ENCODE measurements at regions not wholly inside any gene's neighbourhood (a gene's known extent, or its start where the extent isn't known, plus 50 kb on each side); places are given as distances from the start of the nearest gene placed in this dataset.

GRCh38 chr3:161555320-161555719, 58.7 kb downstream of the OTOL1 start:
- no peak for DNase-seq (ENCODE audit: low spot score)

GRCh38 chr3:161556533-161556932, 59.9 kb downstream of the OTOL1 start:
- no peak for DNase-seq (ENCODE audit: low spot score)

DNA sequence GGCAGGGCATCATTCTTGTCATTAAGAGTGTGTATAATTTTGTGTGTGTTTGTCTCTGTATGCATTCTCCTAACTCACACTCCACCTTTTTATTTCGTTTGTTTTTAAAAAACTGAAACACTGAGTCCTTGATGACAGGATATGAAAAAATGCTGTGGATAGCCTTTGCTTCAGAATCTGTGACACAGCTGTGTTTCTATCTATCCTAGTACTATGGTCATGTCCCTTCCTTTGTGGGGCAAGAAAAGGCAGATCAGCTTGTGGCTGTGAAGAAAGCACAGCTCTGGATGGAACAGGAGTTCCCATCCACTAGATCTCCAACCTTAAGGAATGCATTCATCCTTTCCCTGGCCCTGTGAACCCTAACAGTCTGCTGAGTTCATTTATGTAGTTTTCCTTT, 60.3 kb downstream of the OTOL1 start:
- DNase-seq (ENCODE audit: low spot score) = no peak

- no peak for DNase-seq (ENCODE audit: low spot score)
Observed at GRCh38 chr3:161557445-161558150, 61.0 kb downstream of the OTOL1 start.

- DNase-seq (ENCODE audit: low spot score) = peak; percentile 8
Observed at GRCh38 chr3:161558236-161558635, 61.6 kb downstream of the OTOL1 start.

GRCh38 chr3:161559177-161559998, 62.8 kb downstream of the OTOL1 start:
- peak; percentile 60 for DNase-seq (ENCODE audit: low spot score)

DNA sequence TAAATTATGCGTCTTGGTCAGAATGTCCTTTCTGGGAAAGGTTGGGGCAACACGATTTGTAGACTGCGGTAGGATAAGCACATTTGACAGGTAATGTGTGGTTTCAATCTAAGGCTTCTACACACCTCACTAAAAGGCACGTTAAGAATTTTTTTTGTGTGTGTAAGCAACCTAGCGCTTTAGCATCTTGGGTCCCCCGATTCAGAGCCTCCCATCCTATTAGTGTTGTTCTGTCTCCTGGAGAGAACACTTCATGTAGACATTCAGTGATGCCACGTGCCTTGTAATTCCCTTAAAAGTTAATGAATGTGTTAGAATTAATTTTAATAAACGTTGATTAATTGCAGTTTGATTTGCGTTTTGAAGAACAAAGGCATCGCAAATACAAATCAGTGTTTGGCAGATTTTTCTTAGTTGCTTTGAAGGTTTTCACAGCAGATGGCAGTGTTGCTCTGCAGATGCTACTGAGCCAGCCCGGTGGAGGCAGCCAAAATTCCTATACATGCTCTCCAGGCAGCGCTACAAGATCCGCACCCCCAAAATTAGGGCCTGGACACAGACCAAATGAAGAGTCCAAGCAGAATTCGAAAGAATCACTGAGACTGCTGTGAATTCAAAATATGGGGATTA, 63.5 kb downstream of the OTOL1 start:
- DNase-seq (ENCODE audit: low spot score) = peak; percentile 88

DNA sequence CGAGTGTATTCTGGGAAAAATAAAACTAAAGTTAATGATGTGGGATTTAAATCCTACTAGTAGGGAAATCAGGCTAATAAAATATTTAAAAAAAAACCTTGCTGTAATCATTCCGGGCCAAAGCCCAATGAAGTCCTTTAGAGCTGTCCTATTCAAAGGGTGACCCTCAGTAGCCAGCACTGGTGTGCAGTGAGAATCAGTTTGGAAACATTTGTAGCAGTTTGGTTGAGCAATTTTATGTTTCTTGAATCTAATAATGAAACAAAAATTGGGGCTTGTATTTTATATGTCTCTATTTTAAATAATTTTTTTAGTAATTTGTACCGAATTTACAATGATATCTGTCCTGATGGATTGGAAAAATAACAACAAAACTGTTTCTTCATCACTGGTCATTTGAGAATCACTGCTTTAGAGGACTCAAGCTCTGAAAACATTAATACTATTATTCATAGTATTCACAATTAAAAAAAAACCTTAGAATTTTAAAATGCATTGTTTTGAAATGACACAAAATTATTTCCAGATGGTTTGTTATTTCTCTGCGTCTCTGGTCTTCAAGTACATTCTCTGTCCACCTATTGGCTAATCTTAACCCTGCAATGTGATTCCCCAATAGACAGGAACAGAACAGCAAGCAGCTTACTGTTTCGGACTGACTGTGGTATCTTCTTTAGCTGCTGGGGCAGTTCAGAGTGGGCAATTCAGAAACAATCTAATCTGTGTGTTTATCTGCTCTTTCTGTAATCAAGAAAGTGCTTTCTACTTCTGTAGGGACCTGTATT, 71.2 kb downstream of the OTOL1 start:
- no peak for DNase-seq (ENCODE audit: low spot score)

DNA sequence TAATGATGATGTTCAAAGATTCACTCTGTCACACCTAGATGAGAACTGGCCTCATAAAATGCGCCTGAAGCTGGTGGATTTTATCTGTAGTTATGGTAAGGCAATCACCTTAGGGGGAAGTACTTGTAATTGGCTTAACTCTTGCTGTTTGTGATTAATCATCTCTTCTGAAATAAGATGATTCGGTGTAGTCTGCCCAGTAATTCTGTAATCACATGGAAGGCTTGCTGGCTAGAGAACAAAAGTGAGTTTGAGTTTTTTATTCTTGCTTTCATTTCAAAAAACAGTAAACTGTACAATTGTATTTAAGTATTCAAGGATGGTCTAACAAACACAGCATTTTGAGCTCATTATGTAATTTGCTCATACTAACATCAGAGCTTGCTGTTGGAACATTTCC, 72.1 kb downstream of the OTOL1 start:
- no peak for DNase-seq (ENCODE audit: low spot score)

- DNase-seq (ENCODE audit: low spot score) = no peak
Observed at GRCh38 chr3:161571951-161572350, 75.3 kb downstream of the OTOL1 start.

- DNase-seq (ENCODE audit: low spot score) = no peak
Observed at GRCh38 chr3:161573136-161573535, 76.5 kb downstream of the OTOL1 start.

DNA sequence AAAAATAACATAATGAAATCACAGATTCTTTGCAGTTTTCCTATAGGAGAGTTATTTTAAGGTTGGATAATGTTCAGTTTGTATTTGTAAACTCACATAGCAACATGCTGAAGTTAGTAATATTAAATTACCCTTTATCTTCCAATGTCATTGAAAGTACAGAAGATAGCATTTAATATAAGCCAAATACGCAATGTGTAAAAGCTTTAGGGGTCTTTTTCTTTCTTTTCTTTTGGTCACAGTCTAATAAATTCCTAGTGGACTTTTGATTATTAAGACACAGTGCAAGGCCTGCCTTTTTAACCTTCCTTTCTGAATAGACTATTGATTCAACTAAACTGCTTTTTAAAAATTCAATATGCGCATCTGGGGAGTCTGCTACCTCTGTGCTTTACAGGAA, 79.3 kb downstream of the OTOL1 start:
- no peak for DNase-seq (ENCODE audit: low spot score)

GRCh38 chr3:161576311-161576710, 79.7 kb downstream of the OTOL1 start:
- no peak for DNase-seq (ENCODE audit: low spot score)

DNA sequence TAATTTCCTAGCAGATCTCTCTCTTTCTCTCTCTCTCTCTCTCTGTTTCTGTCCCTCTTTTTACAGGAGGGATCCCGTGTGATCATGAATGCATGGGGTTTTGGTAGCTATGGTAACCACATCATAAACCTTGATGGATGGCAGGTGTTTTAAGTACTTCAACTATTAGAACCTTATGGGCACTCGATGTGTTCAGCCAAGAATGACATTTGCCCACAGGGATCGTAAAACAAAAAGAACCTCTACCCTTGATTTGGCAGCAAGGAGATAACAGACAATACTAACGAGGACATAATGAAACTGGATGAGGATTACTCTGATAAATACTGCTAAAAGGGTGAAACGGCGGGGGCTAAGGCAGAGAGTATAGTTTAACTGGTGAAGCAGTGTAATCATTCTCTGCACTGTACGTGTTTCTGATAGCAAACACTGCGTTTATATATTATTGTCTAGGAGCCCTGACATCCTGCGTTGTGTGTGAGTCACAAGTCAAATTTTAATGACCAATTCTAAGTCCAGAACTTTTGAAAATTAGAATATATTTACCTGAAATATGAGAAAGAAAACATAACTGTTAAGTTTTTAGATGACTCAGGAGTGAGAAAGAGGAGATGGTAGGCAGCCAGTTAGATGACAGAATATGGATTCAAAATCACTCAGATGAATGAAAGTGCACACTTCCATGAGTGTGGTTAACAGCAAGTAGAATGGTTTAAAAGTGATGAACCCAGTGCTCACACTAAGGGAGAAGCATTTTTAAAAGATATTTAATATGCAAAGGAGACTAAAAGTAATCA, 80.3 kb downstream of the OTOL1 start:
- DNase-seq (ENCODE audit: low spot score) = no peak

DNA sequence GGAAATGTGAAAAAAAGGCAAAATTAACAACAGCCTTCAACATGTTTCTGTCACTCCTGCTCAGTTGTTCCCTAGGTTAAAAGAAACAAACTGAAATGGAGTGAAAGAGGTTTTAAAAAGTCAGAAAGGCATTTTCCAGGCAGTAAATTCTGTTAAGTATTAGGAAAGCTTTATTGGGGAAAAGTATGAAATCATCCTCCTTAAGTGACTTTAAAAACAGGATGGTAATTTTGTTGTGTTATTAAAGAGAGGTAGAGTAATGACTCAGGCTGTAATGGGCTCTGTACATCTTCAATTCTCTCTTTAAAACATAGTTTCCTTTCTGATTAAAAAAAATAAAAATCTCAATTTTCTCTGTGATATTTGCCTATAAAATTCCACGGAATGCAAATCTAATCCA, 81.1 kb downstream of the OTOL1 start:
- no peak for DNase-seq (ENCODE audit: low spot score)

DNA sequence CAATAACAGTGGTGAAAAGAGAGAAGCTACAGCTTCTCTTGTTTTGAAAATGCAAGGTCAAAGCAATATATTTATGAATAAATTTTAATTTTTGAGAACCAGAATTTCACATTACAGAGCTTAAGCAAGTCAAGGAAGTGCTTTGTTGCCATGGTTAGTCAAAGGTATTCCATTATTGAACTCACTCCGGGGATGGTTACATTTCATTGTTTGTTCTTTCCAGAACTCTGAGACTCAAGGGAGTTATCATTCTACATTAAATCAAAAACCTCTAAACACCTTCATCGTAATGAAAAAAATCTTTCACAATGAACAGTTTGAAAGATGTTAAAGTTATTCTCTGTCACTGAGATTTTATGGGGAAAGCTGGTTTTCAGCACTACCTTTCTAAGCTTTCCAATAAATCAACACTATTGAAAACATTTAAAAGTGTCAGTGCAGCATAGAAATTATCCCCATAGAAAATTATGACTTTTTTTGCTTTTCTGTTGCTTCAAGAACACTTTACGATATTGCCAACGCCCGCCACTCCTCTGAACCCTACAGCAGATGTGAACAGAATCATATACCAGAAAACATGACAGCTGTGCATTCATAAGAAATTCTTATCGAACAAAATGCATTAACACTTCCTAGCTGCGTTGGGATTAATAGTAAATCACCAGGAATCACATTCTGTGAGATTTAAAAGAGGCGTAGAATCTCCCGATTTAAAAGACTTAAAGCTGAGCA, 83.0 kb downstream of the OTOL1 start:
- DNase-seq (ENCODE audit: low spot score) = no peak

GRCh38 chr3:161585922-161586321, 89.3 kb downstream of the OTOL1 start:
- no peak for DNase-seq (ENCODE audit: low spot score)

DNA sequence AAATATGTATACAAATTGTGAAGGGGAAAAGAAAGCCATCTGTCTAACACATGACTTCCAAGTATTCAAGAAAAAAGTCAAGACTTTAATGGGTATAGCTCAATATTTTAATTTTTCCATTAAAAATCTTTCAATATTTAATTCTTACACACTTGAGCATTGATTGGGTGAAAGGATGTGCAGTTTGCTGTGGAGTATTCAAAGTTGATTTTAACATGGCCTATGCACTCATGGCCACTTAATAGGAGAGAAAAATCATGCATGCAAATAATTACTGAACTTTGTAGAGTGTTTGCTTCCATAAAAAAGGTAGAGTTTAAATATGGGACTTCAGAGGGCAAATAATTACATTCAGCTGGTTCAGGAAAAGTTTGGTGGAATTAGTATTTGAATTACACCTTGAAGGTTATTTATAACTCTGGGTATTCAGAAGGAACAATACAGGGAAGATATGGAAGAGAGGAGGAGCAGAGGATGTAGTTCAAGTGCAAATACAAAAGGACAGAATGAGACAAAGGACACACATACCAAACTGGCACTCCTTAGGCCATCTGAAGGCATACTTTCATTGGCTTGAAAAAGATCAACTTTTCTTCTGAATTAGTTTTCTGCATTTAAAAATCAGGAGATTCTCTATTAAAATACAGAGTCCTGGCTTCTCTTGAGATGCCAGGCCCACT, 90.1 kb downstream of the OTOL1 start:
- DNase-seq (ENCODE audit: low spot score) = no peak

- no peak for DNase-seq (ENCODE audit: low spot score)
Observed at GRCh38 chr3:161598639-161599038, 102.0 kb downstream of the OTOL1 start.

- DNase-seq (ENCODE audit: low spot score) = no peak
Observed at GRCh38 chr3:161599697-161600096, 103.1 kb downstream of the OTOL1 start.
